DMS53 (cell line): ENCODE measurements at regions not wholly inside any gene's neighbourhood (a gene's known extent, or its start where the extent isn't known, plus 50 kb on each side); places are given as distances from the start of the nearest gene placed in this dataset.

Experiments used
- DNase-seq: peaks from one replicate; lab custom pipeline; 2025; lab: John Stamatoyannopoulos, UW

DNA sequence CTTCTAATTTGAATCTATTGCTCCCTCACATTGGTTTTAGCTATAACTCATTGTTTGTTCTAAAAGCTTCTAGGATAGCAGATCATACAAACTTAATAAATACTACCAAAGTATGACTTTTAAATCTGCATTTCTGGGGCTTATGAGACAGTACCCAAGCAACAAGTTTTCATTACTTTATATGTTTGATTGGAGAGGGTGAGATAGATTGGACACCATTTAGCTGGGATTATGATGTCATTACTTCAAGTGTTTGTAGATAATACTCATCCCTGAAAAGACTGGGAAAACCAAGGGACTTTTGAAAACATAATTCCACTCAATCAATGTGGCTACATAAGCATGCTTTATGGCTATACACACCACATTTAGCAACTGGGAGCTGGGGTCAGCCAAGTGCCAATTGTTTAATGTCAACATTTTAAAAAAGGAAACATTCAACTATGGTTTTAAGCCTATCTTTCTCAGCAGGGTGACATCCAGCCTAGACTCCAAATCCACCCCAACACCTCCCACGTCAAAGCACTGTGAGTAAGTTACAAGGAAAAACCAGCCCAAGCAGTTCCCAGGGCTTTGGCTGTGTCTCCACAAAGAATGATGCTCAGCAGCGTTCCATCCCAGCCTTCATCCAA is 119.9 kb downstream of the ETAA1 start:
- peak; percentile 23 for DNase-seq

GRCh38 chr2:67522148-67522547 is 125.0 kb downstream of the ETAA1 start:
- DNase-seq, result no peak

GRCh38 chr2:67524213-67524612 is 127.1 kb downstream of the ETAA1 start:
- no peak for DNase-seq

DNA sequence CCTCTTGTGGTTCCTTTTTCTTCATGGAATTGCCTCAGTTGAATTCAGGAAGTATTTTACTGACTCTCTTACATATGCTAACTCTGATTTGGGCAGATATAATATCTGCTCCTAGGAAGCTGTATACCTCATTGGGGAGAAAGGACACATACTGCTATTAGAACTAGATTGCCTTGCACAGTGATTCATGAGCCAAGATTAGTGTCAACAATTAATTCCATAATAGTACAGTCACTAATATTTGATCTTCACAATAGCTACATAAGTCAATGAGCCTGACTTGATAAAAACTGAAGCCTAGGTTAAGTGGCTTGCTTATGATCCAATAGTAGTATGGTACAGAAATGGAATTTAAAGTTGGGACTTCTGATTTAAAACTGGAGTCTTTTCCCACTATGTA is 127.6 kb downstream of the ETAA1 start:
- DNase-seq, result no peak

GRCh38 chr2:67526283-67526682 is 129.2 kb downstream of the ETAA1 start:
- no peak for DNase-seq

- DNase-seq, result no peak
These were observed 131.2 kb downstream of the ETAA1 start for GRCh38 chr2:67528320-67528719.

GRCh38 chr2:67532387-67532786 is 135.3 kb downstream of the ETAA1 start:
- no peak for DNase-seq

DNA sequence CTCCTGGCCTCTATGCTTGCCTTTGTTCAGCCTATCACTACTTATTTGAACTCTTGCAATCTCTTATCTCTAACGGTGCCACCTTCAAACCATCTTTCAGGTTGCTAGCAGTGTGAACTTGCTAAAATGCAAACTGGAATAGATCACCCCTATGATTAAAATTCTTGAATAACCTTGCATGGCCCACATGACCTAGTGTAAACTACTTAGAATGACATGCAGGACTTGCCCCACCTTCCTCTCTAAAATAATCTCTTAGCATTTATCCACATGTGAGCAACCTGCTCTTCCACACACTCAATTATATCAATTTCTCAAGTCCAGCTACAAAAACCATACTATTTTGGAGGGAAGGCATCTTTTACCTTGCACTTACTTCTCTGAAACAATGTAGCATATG is 137.6 kb downstream of the ETAA1 start:
- no peak for DNase-seq

- no peak for DNase-seq
These were observed 143.8 kb downstream of the ETAA1 start for GRCh38 chr2:67540962-67541361.

- no peak for DNase-seq
These were observed 147.2 kb downstream of the ETAA1 start for GRCh38 chr2:67544286-67544685.

DNA sequence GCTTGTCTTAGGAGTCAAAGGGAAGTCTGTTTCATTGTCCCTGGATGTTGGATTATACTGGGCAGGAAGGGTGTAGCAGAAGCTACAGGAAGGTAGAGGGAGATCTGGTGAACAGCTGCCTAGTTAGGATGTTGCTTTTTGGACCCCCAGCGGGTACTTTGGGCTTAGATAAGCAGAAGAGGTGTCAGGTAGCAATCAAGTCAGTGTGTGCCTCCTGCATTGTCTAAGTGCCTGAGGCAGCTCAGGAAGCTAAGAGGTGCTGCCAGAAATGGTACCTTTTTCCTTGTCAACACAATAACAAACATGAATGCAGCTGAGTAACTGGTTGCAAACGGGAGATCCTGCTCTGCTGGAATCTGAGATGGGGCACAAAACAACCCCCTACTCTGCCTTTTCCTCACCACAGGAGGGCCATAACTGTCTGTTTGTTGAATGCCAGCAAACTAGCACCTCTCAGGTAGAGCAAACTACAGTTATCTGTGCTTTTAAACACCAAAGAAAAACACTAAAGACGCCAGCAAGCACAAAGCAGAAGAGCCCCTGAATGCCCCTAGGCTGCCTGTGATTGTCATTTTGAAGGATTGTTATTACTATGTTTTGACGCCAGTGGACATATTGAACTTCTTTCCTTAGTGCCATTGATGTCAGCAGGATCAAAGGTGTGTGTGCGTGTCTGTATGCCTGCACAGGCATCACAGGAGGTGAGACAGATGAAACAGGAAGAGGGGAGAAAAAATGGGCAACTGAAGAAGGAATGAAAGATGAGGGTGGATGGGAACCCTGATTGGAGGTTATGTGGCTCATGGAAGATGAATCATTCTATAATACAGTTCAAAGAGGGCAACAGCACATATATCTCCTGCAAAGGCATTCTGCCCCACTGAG is 151.4 kb downstream of the ETAA1 start:
- DNase-seq, result no peak

- DNase-seq, result no peak
These were observed 162.0 kb downstream of the ETAA1 start for GRCh38 chr2:67559156-67559555.

DNA sequence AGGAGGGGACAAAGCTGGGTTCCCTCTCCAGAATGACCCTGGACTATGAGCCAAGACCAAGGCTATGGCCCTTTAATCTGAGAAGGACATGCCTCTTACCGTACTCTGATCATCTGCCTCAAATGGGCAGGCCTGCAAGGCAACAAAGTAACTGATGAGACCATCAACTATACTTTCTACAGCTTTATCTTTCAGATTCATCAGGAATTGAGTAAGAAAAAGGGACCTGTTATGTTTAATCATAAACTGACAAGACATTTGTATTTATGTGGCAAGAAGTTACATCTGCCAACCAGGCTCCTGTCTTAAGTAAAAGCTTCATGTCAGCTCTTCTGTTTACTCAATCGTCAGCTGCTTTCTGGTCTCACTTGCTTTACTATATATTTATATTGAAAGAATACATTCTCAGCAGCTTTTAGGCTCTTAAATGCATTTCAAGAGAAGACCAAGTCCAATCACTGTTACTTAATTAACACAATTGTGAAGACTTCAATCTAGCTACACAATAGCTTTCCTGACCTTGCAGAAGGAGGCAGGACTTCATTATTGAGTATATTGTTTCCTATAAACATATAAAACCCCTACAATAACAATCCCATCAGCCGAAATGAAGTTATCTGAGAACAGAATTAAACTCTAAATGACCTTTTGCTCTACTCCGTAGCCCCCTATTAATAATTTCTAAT is 163.8 kb downstream of the ETAA1 start:
- no peak for DNase-seq

- DNase-seq, result peak; percentile 69
These were observed 164.4 kb downstream of the ETAA1 start for GRCh38 chr2:67561457-67561965.

GRCh38 chr2:67564076-67564475 is 166.9 kb downstream of the ETAA1 start:
- DNase-seq, result no peak

DNA sequence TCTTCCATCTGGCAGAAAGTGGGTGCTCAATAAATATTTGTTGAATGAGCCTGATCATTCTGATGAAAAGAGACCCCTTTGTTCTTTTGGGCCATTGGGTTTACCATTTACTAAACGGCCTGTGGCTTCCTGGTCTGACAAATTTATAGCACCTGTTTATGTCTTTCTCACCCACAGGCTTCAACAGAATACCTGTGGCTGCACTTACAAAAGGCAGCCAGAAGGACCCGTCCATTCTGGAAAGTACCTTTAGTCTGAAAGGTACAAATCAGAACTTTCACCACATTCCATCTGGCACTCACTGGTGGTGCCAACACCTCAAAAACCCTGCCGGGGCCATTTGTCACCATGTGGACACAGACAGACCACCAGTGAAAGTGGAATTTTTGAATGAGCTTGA is 167.5 kb downstream of the ETAA1 start:
- DNase-seq, result no peak

DNA sequence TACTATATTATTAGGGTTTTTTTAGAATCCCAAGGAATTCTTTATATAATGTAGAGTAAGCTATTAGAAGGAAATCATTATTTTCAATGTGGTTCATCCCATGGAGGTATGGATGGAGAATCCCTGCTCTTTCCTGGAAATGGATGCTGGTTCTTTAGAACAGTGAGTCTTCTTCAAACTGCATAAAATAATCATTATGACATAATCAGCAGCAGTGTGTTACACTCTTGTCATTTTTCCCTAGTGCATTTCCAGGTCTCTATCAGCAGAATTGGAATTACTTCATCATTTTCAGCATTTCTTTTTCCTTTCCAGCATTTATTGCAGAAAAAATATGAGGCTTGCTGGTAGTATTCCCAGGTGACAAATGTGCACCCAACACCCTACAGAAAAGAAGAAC is 168.1 kb downstream of the ETAA1 start:
- DNase-seq, result no peak

GRCh38 chr2:67565761-67566160 is 168.6 kb downstream of the ETAA1 start:
- DNase-seq, result no peak

- DNase-seq, result no peak
These were observed 169.2 kb downstream of the ETAA1 start for GRCh38 chr2:67566285-67566684.

DNA sequence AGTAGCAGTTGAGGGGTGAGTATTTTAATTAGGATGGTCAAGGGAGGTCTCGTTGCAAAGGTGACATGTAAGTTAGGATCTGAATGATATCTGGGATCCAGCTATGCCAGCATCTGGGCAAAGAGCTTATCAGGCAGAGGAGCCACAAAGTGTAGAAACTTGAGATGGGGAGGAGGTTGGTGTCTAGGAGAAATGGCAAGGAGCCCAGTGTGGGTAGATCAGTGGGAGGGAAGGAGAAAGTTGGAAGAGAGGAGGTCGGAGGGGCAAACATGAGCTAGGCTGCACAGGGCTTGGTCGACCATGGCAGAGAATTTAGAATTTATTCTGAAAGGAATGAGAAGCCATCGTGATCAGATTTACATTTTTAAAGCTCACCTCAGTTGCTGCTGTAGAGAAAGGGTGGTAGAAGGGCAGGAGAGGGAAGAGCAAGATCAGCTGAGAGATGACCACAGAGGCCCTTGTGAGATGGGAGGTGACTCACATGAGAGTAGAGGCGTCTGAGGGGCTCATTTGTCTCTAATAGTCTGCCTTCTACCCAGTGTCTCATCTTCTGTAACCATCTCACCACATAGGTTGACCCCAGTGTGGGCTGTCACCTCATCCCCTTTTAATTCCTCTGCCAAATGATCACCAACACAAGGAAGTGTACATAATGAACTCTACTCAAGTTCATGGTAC is 170.0 kb downstream of the ETAA1 start:
- no peak for DNase-seq

GRCh38 chr2:67567886-67568285 is 170.8 kb downstream of the ETAA1 start:
- no peak for DNase-seq

- no peak for DNase-seq
These were observed 173.5 kb downstream of the ETAA1 start for GRCh38 chr2:67570611-67571010.
